HG03469 (cell line): ENCODE measurements at regions not wholly inside any gene's neighbourhood (a gene's known extent, or its start where the extent isn't known, plus 50 kb on each side); places are given as distances from the start of the nearest gene placed in this dataset.
"Not testable (repeated sequence)": the region's sequence is repeated elsewhere in the genome, so short reads cannot be mapped to it uniquely, and the experiment has no call there.

Source experiments
- ATAC-seq: cut with Tn5 transposase; IDR thresholded peaks from one replicate; pipeline ENCODE4 v1.9.1; 2021; ENCODE audit warnings: mild to moderate bottlenecking, moderate library complexity, moderate number of reproducible peaks; ENCODE audit not compliant: unreplicated experiment

GRCh38 chr9:28064241-28064815 lies 491.0 kb upstream of the C9orf72 start:
- no peak for ATAC-seq

- ATAC-seq: no peak
Observed at GRCh38 chr9:28073270-28073669, 500.0 kb upstream of the C9orf72 start.

GRCh38 chr9:28079677-28080076 lies 506.4 kb upstream of the C9orf72 start:
- no peak for ATAC-seq

DNA sequence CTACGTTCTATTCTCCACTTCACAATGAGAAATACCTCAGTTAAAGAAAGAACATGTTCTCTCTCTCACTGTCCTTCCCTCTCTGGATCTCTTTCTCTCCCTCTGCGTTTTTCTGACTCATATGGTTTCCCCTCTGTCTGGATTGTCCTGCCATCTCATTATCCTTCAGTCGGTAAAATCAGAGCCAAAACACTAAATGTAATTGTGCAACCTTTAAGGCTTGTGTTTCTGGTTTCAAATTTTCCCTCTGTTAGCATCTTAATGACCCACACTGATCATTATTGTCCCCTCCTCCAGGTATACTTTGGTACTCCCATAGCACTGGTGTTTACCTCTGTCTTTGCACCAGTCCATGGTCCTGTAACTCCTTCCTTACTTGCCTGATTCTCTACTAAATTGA lies 509.4 kb upstream of the C9orf72 start:
- no peak for ATAC-seq

GRCh38 chr9:28086881-28087280 lies 513.6 kb upstream of the C9orf72 start:
- no peak for ATAC-seq

DNA sequence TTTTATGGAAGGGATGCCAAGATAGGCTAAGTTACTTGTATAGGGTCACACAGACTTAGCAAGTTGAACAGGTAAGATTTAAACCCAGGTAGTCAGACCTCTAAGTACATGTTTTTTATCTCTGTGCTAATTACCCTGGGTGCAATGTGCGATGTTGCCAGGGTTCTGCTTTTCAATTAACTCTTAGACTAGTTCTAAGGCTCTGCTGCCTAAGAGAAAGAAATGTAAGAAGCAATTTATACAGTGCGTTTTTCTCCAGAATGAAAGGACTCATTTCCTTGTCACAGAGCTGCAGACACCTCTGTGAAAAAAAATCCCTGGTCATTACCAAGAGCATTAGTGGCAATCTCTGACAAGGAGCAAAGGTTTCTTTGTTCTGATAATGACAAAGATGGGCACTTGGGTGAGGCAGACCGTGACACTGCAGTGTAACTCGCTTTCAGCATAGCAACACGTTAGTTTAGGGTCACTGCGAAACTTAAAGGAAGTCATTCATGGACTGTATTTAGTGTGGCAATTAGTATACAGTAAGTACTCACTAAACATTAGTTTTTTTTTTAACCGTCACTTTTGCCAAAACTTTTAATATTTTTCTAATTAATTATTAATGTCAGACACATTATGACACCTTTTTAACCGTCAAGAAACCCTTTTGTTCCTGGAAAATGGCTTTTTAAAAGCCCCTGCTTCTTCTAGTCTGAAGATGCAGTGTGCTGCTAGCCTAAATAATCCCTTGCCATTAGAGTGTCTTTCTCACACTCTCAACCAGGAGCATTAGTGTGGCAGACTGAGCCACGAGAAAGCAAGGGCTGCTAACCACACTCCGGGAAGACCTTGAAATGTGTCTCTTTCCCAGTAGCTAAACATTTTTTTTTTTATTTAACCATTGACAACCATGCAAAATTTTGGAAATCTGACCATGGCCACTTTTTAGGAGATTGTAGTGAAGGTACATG lies 520.0 kb upstream of the C9orf72 start:
- ATAC-seq: no peak

- ATAC-seq: no peak
Observed at GRCh38 chr9:28101509-28101908, 528.2 kb upstream of the C9orf72 start.

DNA sequence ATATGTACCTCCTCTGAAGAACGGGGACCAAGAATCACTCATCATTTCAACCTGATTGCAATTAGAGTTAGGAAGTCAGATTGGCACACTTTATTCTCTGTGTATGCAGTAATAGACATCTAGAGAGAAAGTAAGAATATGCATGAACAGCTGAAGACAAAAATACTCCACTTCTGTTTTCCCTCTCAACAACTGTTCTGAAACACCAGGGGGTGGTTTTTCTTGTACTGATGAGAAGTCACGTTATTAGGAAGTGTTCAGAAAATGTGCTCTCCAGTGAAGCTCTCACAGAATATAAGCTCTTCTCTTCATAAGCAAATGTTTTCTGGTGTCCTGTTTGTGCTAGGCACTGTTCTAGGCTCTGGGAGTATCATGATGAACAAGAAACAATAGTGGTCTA lies 531.7 kb upstream of the C9orf72 start:
- ATAC-seq: no peak

DNA sequence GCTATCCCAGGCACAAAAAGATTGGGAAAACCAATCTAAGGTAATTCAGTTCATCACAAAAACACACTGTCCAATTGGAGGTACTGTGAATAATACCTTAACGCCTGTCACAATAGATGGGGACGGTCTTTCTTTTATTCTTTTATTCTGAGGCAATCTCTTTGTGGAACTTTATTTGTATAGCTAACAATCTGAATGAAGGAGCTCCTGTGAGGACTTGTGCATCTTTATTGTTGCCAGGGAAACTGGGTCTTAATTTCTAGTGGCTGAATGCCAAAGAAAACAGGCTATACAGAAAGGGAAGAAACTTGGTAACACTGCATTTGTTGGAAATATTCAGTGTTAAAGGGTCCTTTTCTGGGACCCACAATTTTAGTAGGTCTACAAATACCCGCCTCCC lies 546.9 kb upstream of the C9orf72 start:
- no peak for ATAC-seq

DNA sequence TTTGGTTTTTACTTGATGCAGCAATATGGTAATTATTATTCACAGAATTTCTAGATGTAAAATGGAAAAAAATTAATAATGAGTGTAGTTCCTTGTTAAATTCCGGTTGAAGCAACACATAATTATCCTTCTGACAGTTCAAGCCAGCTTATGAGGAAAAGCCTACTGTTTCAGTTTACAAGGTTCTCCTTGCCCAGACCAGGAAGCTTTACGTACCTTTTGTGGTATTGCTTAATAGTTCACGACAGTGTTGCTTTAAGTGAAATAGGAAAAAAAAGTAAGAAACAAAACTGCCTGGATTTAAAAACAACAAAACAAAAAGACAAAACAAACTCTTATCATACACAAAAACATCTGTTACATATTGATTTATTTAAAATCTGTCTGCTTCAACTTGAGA lies 547.3 kb upstream of the C9orf72 start:
- ATAC-seq: no peak

DNA sequence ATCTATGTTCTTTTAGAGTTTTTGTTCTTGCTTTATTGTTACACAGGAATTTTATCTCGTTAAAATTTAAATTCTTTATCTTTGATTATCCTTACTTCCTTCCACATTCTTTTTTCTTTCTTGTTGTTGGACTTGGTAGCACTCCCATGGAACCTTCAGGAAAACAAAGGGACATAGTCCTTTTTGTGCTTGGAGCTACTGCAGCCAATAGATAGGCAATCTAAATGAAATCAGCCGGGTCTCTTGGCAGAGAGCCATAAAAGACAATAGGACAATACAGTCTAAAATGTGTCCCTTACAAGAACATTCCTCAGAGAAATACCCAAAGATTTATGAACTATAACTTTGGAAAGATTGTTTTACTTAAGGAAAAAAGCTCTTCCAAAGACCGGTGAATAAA lies 548.1 kb upstream of the C9orf72 start:
- ATAC-seq: no peak

DNA sequence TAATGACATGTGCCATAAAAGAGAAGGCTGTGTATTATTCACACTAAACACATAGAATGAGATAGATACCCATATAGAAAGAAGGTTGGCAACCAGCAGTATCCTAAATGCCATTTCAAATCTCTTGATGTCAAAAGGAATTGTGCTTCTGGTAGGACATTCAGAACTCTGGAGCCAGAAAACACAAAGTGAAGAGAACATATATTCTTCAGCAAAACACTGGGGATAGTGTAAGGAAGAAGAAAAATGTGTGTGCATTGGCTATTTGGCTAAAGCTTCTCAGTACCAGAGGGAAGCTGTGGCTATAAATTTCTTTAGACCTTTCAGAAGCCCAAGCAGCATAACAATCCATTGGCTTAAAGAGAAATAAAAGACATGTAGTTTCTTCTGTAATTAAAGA lies 551.6 kb upstream of the C9orf72 start:
- no peak for ATAC-seq

DNA sequence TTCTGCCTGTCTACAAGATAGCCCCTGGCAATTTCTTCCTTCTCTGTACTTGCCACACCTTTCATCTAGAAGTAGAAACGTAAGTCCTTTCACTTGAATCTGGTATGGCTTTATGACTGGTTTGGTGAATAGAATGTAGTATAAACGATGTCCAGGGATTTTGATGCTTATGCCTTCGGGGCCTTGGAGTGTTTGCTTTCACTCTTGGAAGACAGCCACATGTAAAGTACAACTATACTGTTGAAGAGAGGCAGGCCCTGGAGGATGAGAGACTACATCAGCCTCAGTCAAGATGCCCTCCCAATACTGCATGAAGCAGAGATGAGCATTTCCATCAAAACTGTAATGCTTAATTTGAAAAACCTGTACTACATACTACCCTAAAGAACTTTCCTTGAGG lies 553.8 kb upstream of the C9orf72 start:
- no peak for ATAC-seq

DNA sequence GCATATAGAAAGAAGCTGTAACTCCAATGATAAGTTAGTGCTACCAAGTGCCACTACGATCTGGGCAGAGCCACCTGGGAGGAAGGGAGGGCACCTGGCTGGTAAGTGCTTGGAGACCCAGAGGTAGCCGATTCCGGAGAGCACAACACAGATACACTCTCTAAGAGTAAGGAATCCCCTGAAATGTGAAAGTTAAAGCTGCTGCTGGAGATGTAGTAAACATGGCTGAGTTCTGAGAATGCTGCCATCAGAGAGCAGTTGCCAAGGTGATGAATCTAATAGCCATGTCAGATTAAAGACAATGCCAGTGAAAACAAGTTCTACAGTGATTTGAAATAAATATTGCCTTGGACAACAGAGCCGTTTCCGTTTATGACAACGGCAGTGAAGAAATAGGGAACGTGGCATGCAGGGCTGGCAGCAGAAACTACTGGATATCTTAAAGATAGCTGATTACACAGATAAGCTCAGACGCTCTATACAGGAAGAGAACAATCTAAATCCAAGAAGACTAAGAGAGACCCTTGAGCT lies 561.2 kb upstream of the C9orf72 start:
- ATAC-seq: no peak

DNA sequence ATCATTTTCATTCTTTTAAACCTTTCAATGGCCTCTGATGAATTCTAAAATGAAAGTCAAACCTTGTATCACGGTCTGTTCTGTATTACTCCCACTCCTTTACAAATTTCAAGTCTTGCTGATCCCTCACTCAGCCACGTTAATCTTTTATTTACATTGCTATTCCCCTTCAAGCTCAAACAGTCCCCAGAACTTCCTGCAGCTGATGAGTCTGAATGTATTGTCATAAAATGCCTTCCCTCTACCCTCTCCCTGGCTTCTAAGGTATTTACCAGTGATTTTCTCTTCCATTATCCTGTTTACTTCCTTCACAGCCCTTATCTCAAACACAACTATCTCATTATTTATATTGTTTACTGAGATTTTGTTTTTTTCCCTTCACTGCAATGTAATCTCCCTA lies 562.3 kb upstream of the C9orf72 start:
- no peak for ATAC-seq

GRCh38 chr9:28136113-28136512 lies 562.8 kb upstream of the C9orf72 start:
- no peak for ATAC-seq

- ATAC-seq: not testable (repeated sequence)
Observed at GRCh38 chr9:28147430-28147829, 574.1 kb upstream of the C9orf72 start.

GRCh38 chr9:28147923-28148597 lies 574.8 kb upstream of the C9orf72 start:
- ATAC-seq: not testable (repeated sequence)

DNA sequence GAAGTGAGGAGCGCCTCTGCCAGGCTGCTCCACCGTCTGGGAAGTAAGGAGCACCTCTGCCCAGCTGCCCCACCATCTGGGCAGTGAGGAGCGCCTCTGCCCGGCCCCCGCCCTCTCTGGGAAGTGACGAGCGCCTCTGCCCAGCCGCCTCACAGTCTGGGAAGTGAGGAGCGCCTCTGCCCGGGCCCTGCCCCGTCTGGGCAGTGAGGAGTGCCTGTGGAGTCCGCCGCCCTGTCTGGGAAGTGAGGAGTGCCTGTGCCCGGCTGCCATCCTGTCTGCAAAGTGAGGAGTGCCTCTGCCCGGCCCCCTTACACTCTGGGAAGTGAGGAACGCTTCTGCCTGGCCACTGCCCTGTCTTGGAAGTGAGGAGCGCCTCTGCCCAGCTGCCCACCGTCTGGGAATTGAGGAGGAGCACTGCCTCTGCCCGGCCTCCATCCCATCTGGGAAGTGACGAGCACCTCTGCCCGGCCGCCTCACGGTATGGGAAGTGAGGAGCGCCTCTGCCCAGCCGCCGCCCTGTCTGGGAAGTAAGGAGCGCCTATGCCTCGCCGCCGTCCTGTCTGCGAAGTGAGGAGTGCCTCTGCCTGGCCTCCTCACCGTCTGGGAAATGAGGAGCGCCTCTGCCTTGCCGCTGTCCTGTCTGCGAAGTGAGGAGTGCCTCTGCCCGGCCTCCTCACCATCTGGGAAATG lies 576.2 kb upstream of the C9orf72 start:
- not testable (repeated sequence) for ATAC-seq

- ATAC-seq: no peak
Observed at GRCh38 chr9:28155067-28155466, 581.8 kb upstream of the C9orf72 start.

DNA sequence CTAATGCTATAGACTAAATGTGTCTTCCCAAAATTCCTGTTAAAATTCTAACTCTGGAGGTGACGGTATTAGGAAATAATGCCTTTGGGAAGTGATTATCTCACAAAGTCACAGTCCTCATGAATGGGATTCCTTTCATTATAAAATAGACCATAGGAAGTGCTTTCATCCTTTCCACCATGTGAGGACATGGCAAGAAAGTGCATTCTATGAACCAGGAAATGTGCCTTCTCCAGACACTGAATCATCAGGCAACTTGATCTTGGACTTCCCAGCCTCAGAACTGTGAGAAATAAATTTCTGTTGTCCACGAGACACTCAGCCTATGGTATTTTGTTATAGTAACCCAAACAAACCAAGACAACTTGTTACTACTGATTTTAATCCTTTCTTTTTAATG lies 582.4 kb upstream of the C9orf72 start:
- ATAC-seq: no peak
